HG02943 (cell line): ENCODE measurements at regions not wholly inside any gene's neighbourhood (a gene's known extent, or its start where the extent isn't known, plus 50 kb on each side); places are given as distances from the start of the nearest gene placed in this dataset.

Experiments used
- ATAC-seq: cut with Tn5 transposase; IDR thresholded peaks from one replicate; pipeline ENCODE4 v1.9.1; 2021; ENCODE audit warnings: mild to moderate bottlenecking, low read depth, moderate library complexity; ENCODE audit not compliant: unreplicated experiment

DNA sequence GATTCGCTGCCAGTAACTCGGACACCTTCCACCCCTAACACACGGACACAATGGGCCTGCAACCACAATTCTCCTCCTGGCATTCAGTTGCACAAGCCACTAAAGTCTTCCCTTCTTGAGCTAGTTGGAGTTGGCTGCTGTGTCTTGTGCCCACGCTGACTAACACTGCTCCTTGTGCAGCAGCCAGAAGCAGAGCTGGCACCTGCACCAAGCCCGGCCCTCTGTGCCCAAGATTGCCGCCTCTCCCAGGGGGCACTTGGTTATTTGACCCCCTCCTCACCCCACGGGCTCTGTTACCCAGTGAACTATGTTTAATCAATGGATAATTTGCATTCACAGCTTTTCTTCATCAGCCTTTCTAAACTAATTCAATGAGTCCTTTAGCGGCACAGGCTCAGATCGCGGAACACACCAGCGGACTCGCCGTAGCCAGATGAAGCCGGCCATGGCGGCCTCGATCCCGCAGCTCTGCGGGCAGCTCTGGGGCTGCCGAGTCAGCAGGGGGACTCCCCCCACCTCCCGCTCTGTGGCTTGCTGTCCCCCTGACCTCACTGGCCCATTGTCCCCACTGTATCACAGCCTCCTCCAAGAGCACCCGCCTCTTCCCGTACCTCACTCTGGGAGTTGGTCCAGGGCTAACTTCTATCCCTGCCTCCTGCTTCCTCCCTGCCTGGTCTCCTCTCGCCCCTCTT is 94.8 kb upstream of the AFDN start:
- ATAC-seq: no peak

DNA sequence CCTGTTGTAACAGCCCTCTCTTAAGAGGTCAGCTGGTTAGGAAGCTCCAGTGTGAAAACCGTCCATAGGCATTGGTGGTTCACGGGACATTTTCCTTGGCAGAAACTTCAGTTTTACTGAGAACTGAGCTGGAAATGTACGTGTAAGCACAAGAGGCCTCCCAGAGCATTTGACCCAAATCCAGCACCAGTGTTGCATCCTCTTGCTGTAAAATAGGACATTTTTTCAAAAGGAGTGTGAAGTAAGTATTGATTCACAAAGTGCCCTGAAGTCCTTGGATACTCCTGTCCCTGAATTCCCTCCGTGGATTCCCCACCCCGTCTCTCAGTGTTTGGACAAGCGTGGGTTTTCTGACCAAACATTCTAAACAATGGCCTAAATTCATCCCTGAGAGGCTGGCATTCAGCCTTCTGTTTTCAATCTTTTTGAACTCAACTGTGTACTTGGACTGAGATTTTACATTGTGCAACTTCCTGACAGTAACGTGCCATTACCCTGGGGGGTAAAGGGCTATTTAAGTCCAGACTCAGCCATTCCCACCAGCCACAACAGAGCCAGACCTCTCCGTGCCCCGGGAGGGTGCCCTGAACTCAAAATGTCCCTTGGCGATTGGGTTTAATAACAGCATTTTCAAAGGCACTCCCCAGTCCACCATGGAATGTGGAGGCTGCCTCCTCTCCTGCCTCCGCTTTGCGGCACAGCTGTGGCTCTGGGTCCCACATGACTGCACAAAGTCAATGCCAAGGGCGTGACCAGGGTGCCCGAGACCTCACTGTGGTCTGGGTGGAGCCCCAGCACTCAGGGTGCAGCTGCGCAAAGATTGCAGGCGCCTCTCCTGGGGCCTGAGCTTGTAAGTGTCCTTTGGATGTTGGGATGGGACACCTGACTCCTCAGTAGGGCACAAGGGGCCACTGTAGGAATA is 92.7 kb upstream of the AFDN start:
- no peak for ATAC-seq

GRCh38 chr6:167734662-167735083 is 92.0 kb upstream of the AFDN start:
- ATAC-seq: no peak

DNA sequence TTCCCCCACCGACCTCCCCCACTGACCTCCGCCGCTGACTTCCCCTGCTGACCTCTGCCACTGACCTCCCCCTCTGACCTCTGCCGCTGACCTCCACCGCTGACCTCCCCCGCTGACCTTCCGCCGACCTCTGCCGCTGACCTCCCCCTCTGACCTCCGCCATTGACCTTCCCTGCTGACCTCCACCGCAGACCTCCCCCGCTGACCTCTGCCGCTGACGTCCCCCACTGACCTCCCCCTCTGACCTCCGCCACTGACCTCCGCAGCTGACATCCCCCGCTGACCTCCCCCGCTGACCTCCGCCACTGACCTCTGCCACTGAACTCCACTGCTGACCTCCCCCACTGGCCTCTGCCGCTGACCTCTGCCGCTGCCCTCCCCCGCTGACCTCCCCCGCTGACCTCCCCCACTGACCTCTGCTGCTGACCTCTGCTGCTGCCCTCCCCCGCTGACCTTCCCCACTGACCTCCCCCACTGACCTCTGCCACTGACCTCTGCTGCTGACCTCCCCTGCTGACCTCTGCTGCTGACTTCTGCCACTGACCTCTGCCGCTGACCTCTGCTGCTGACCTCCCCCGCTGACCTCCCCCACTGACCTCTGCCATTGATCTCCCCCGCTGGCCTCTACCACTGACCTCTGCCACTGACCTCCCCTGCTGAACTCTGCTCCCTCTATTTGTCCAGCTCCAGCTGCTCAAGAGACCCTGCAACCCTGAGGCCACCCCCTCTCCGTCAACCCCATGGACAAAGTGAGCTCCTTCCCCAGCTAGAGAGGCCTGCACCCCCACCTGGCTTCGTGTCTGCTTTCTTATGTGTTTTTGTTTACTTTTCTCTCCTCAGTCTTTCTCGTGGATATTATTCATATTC is 91.4 kb upstream of the AFDN start:
- ATAC-seq: no peak

DNA sequence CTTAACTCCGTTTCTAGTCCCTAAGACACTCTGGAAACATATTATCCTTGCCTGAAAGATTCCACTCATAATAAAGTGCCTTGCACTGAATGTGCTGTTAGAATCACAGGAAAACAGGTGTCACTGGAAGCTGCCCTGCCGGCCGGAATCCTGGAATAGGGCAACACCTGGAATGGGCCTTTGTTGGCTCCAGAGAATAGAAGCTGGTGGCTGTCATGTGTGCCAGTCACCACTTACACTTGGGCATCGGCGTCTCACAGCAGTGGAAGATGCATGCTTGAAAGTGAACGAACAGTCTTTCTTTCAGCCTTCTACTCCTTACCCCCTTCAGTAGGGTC is 90.8 kb upstream of the AFDN start:
- ATAC-seq: no peak

- ATAC-seq: no peak
Observed at GRCh38 chr6:167736486-167737204, 90.1 kb upstream of the AFDN start.

GRCh38 chr6:167737205-167737830 is 89.4 kb upstream of the AFDN start:
- ATAC-seq: no peak

DNA sequence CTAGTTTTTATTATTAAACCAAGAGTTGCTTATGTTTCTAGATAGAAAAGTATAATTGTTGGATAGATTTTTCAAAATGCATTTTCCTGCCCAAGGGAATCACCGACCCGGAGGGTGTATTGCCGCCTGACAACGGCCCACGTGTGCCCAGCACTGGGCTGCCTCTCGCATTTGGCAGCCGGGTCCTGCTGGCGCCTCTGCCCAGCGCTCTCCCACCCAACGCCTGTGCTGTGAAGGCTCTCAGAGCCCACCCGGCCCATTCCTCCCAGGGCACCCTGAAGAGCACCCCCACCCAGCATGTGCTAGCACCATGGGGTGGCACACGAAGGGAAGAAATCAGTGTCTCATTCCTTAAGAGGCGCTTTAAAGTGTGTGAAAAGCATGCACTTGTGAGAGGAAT is 88.3 kb upstream of the AFDN start:
- no peak for ATAC-seq

DNA sequence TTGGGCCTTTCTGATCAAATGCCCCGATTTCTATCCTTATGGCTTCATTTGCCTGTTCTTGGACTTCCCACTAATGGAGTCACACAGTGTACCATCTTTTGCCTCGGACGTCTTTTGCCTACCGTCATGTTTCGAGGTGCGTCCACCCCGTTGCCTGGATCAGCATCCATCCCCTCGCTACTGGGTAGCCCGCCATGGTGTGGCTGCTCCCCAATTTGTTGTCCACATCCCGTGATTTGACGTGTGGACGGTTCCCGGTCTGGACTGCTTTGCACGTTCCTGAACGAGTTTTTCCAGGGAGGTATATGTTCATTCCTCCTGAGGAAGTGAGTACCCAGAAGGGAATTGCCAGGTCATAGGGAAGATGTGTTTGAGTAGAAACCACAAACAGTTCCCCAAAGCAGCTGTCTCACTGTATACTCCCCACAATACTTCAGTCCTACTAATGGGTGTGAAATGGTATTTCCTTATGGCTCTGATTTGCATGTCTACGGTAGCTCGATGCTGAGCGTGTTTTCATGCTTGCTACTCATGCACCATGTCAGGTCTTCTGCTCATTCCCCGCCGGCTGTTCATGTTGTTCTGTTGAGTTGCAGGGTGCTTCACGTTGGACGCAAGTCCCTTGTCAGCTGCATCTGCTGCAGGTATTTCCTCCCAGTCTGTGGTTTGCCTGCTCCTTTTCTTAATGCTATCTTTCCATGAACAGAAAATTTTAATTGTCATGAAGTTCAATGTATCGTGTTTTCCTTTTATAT is 86.8 kb upstream of the AFDN start:
- no peak for ATAC-seq

GRCh38 chr6:167742719-167743303 is 83.9 kb upstream of the AFDN start:
- ATAC-seq: no peak

DNA sequence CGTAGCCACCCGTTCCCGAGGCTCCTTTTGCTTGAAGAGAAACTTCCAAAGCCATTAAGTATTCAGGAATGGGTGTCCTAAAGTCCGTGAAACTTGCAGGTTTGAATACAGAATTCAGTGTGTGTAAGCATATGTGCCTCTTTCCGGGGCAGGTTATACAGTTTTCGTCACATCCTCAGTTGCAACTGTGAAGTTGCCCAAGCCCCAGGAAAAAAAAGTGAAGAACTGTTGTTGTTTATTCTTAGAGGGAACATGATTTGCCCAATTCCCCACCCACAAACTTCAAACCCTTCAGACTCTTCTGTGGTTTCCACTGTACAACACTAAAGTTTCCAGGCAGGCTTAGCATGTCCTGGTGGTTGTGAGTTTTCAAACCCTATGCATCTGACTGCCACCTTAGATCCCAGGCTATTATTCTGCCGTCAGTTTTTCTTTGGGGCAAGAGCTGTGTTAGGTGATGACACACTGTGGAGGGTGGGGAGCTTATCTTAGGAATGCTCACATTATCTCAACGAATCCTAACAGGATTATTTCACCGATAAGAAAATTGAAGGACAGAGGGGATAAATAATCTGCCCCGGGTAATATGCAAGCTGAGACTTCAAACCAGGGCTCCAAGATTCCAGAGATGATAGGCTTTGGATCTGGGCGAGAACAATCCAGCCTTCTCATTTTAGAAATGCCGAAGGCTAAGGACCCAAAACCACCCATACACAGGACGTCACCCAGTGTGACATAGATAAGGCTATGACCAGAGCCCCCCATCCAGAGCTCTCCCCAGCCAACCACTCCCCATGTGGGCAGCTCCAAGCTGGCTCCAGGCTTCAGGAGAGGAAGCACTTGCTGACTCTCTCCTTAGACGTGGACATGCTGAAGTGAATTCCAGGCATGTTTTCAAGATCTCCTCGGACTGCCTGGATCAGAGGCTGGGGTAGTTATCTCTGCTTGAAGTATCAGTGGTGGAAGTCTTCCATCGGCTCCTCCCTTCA is 81.7 kb upstream of the AFDN start:
- ATAC-seq: no peak

- ATAC-seq: no peak
Observed at GRCh38 chr6:167745670-167746389, 80.9 kb upstream of the AFDN start.

DNA sequence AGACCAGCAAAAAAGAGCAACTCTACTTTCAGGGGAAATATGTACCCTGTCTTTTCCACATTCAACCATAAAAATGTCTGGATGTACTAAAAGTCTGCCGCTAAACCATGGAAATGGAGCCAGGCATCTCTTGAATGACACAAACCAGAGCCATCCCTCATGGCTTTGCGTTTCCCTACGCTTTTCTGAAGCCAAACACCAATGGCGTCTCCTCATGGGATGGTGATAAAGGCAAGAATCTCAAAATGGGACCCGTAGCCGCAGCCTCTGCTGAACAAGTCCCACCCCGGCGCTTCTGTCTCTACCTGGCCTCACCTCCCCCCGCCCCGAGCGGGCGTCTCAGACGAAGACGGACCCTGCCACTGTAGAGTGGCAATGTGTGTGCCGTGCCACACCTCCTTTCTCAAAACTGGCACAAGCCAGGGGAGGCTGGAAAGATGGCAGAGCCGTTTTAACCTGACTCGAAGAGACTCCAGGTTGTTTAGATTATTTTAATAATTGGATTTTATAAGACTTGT is 80.3 kb upstream of the AFDN start:
- no peak for ATAC-seq

GRCh38 chr6:167746975-167747374 is 79.7 kb upstream of the AFDN start:
- no peak for ATAC-seq

- no peak for ATAC-seq
Observed at GRCh38 chr6:167747645-167748044, 79.1 kb upstream of the AFDN start.

- no peak for ATAC-seq
Observed at GRCh38 chr6:167748046-167748445, 78.7 kb upstream of the AFDN start.
